ENCODE measurements at regions not wholly inside any gene's neighbourhood (a gene's known extent, or its start where the extent isn't known, plus 50 kb on each side); places are given as distances from the start of the nearest gene placed in this dataset.
"Not testable (repeated sequence)": the region's sequence is repeated elsewhere in the genome, so short reads cannot be mapped to it uniquely, and the experiment has no call there.

GRCh38 chr2:76252704-76253103 lies 542.0 kb upstream of the GCFC2 start:
- no peak for DNase-seq

GRCh38 chr2:76251342-76251741 lies 540.6 kb upstream of the GCFC2 start:
- DNase-seq: no peak

- DNase-seq: no peak
Measured at GRCh38 chr2:76247006-76247405, 536.3 kb upstream of the GCFC2 start.

- no peak for DNase-seq
Measured at GRCh38 chr2:76211991-76212985, 501.6 kb upstream of the GCFC2 start.

GRCh38 chr2:76210551-76210950 lies 499.8 kb upstream of the GCFC2 start:
- no peak for DNase-seq

- DNase-seq: no peak
Measured at GRCh38 chr2:76204048-76204447, 493.3 kb upstream of the GCFC2 start.

GRCh38 chr2:76202866-76203265 lies 492.2 kb upstream of the GCFC2 start:
- no peak for DNase-seq

GRCh38 chr2:76197842-76198448 lies 487.2 kb upstream of the GCFC2 start:
- peak; percentile 3 for DNase-seq

GRCh38 chr2:76197428-76197827 lies 486.7 kb upstream of the GCFC2 start:
- DNase-seq: no peak

- DNase-seq: no peak
Measured at GRCh38 chr2:76194031-76194775, 483.5 kb upstream of the GCFC2 start.

- no peak for DNase-seq
Measured at GRCh38 chr2:76193089-76193488, 482.4 kb upstream of the GCFC2 start.

- no peak for DNase-seq
Measured at GRCh38 chr2:76188334-76189008, 477.8 kb upstream of the GCFC2 start.

GRCh38 chr2:76187415-76187814 lies 476.7 kb upstream of the GCFC2 start:
- DNase-seq: no peak

- DNase-seq: no peak
Measured at GRCh38 chr2:76180676-76181075, 470.0 kb upstream of the GCFC2 start.

GRCh38 chr2:76178610-76179009 lies 467.9 kb upstream of the GCFC2 start:
- no peak for DNase-seq

- DNase-seq: no peak
Measured at GRCh38 chr2:76175295-76175694, 464.6 kb upstream of the GCFC2 start.

GRCh38 chr2:76174505-76174904 lies 463.8 kb upstream of the GCFC2 start:
- DNase-seq: no peak

- not testable (repeated sequence) for DNase-seq
Measured at GRCh38 chr2:76173206-76173605, 462.5 kb upstream of the GCFC2 start.

- DNase-seq: not testable (repeated sequence)
Measured at GRCh38 chr2:76172154-76172595, 461.5 kb upstream of the GCFC2 start.

- DNase-seq: no peak
Measured at GRCh38 chr2:76170856-76171255, 460.1 kb upstream of the GCFC2 start.

GRCh38 chr2:76170009-76170384 lies 459.3 kb upstream of the GCFC2 start:
- no peak for DNase-seq

- DNase-seq: no peak
Measured at GRCh38 chr2:76169276-76170008, 458.7 kb upstream of the GCFC2 start.

Data from activated naive CD4-positive, alpha-beta T cell treated with Interleukin-2 at 50 U/mL for 16 hours (primary cell).